Fibroblast of lung (primary cell): ENCODE measurements at regions not wholly inside any gene's neighbourhood (a gene's known extent, or its start where the extent isn't known, plus 50 kb on each side); places are given as distances from the start of the nearest gene placed in this dataset.

Source experiments
- CTCF ChIP-seq, 2 donors: IDR thresholded peaks in 1 of 2; conservative IDR thresholded peaks in 1 of 2; 1 replicate in 1 of 2; 2 replicates in 1 of 2; pipeline ENCODE4 v1.5.1; 2011 to 2012; ENCODE audit warnings: low read length in 2 of 2, control low read depth in 1 of 2, inconsistent platforms in 1 of 2, low read depth in 1 of 2, mild to moderate bottlenecking in 1 of 2
- EZH2 ChIP-seq: IDR thresholded peaks from 2 replicates; pipeline ENCODE4 v1.5.1; 2012; ENCODE audit warnings: low read length, control low read depth, mild to moderate bottlenecking; ENCODE audit errors: missing control alignments

GRCh38 chr14:85223667-85224066, 306.3 kb upstream of the FLRT2 start:
- TF ChIP-seq CTCF (conservative IDR thresholded peaks at IDR 0.05 in 1 of 2, IDR thresholded peaks at IDR 0.05 in 1 of 2; ENCODE audit: low read depth in 1 of 2, low read length in 2 of 2): no peak
- no peak for TF ChIP-seq EZH2
